DND-41 (cell line): ENCODE measurements at regions not wholly inside any gene's neighbourhood (a gene's known extent, or its start where the extent isn't known, plus 50 kb on each side); places are given as distances from the start of the nearest gene placed in this dataset.

Experiments
- ATAC-seq: fragments of 200-7000 bp; cut with Tn5 transposase; 3 replicates; pipeline ENCODE4 v1.9.1; 2021; ENCODE audit warnings: low read depth; ENCODE audit not compliant: insufficient read depth
- DNase-seq: peaks from one replicate; pipeline ENCODE4 v3.0.0-alpha.2; 2020
- H2AFZ ChIP-seq: 2 replicates; pipeline ENCODE4 v1.6.0; 2012; ENCODE audit warnings: low read depth, low read length
- H3K27ac ChIP-seq: 2 replicates; pipeline ENCODE4 v1.5.1; 2012; ENCODE audit warnings: low read length, inconsistent platforms
- H3K27me3 ChIP-seq: fragments of 200-600 bp; sonication (generic); 2 replicates; pipeline ENCODE4 v1.6.0; 2012; ENCODE audit warnings: low read length, mild to moderate bottlenecking, inconsistent platforms; ENCODE audit not compliant: insufficient read depth, poor library complexity
- H3K36me3 ChIP-seq: 2 replicates; pipeline ENCODE4 v1.5.1; 2012; ENCODE audit warnings: low read length, inconsistent platforms; ENCODE audit not compliant: insufficient read depth
- H3K4me1 ChIP-seq: 2 replicates; pipeline ENCODE4 v1.5.1; 2012; ENCODE audit warnings: mild to moderate bottlenecking, low read length; ENCODE audit not compliant: insufficient read depth
- H3K4me2 ChIP-seq: 2 replicates; pipeline ENCODE4 v1.6.0; 2012; ENCODE audit warnings: mild to moderate bottlenecking, moderate library complexity, low read length, inconsistent platforms; ENCODE audit not compliant: insufficient read depth
- H3K4me3 ChIP-seq, 2 experiments: fragments of 200-600 bp in 1 of 2; shearing (Covaris generic) in 1 of 2; 2 replicates each; pipeline ENCODE4 v1.5.1; 2012 to 2016; ENCODE audit warnings: inconsistent platforms in 2 of 2, low read length in 2 of 2, mild to moderate bottlenecking in 2 of 2, low read depth in 1 of 2, moderate library complexity in 1 of 2
- H3K79me2 ChIP-seq: 2 replicates; pipeline ENCODE4 v1.6.0; 2012; ENCODE audit warnings: low read length, inconsistent platforms; ENCODE audit not compliant: insufficient read depth
- H3K9ac ChIP-seq: 2 replicates; pipeline ENCODE4 v1.6.0; 2012; ENCODE audit warnings: low read depth, mild to moderate bottlenecking, inconsistent platforms, low read length, moderate library complexity
- H3K9me3 ChIP-seq: 2 replicates; pipeline ENCODE4 v1.5.1; 2012; ENCODE audit warnings: low read length, moderate library complexity, mild to moderate bottlenecking, inconsistent platforms; ENCODE audit not compliant: insufficient read depth, severe bottlenecking
- H4K20me1 ChIP-seq: 2 replicates; pipeline ENCODE4 v1.6.0; 2012; ENCODE audit warnings: low read length; ENCODE audit not compliant: insufficient read depth
- CTCF ChIP-seq: IDR thresholded peaks from 2 replicates; pipeline ENCODE4 v1.5.1; 2012; ENCODE audit warnings: borderline replicate concordance, low read length, moderate library complexity, mild to moderate bottlenecking; ENCODE audit not compliant: poor library complexity, severe bottlenecking; ENCODE audit errors: extremely low read depth
- EZH2 ChIP-seq: IDR thresholded peaks from 3 replicates; pipeline ENCODE4 v1.6.1; 2012; ENCODE audit warnings: borderline replicate concordance, low read depth, mild to moderate bottlenecking, moderate library complexity, low read length, inconsistent platforms; ENCODE audit not compliant: severe bottlenecking

DNA sequence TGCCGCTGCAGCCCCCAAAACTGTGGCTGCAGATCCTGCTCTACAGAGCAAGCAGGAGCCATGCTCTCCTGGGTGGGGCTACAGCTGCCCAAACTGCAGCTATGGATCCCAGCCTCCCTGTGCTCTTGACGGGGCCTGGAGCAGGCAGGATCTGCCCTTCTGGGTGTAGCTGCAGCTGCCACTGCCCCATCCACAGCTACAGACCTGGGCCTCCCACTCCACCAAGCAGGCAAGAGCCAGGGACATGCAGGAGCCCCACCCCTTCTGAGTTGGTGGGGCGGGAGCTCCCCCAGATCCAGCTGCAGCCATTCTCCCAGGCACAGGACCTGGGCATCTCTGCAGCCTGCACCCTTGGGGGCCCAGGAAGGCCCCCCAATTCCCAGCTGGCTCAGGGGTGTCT is 551.2 kb upstream of the CA10 start:
- Histone ChIP-seq H3K27ac (no peak overlapping the region), H3K4me2 (no peak overlapping the region), H3K9me3 (no peaks in the 10 kb centered on the region), H3K9ac (no peak overlapping the region), H3K79me2 (no peaks in the 10 kb centered on the region), H3K4me1 (no peaks in the 10 kb centered on the region), H3K36me3 (no peaks in the 10 kb centered on the region), H3K27me3 (no peaks in the 10 kb centered on the region), H4K20me1 (no peaks in the 10 kb centered on the region), H3K4me3 (no peak overlapping the region), H2AFZ (no peak overlapping the region)
- no peak for TF ChIP-seq EZH2
- TF ChIP-seq CTCF: no peak
- DNase-seq (no peak), ATAC-seq (no peak)

DNA sequence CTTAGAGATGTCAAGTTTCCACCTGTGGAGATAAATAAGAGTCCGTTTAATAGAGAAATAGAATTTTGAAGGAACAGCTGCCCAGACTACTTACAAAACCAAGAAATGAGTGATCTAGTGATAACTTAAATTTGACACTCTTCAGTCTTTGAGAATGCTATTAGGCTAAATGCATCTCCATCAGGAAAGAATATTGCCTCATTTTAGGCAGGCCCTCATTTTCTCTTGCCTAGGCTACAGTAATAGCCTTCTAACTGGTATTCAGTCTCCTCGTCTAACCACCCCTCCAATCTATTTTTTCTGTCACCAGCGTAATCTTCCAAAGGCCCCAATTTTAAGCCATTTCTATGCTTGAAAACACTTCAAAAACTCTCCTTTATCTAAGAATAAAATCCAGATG is 537.8 kb upstream of the CA10 start:
- H4K20me1 ChIP-seq: no peaks in the 10 kb centered on the region
- DNase-seq: no peak
- TF ChIP-seq EZH2: no peak
- no peak overlapping the region for H3K27ac ChIP-seq
- no peak overlapping the region for H2AFZ ChIP-seq
- H3K4me1 ChIP-seq: no peaks in the 10 kb centered on the region
- H3K27me3 ChIP-seq: no peaks in the 10 kb centered on the region
- no peaks in the 10 kb centered on the region for H3K79me2 ChIP-seq
- no peak overlapping the region for H3K4me3 ChIP-seq
- H3K36me3 ChIP-seq: no peaks in the 10 kb centered on the region
- no peak overlapping the region for H3K9ac ChIP-seq
- ATAC-seq: no peak
- H3K9me3 ChIP-seq: no peaks in the 10 kb centered on the region
- H3K4me2 ChIP-seq: no peak overlapping the region

- no peaks in the 10 kb centered on the region for H3K36me3 ChIP-seq
- H3K9me3 ChIP-seq: no peaks in the 10 kb centered on the region
- H3K9ac ChIP-seq: no peak overlapping the region
- H3K27ac ChIP-seq: no peak overlapping the region
- no peak overlapping the region for H2AFZ ChIP-seq
- DNase-seq: no peak
- H3K79me2 ChIP-seq: no peaks in the 10 kb centered on the region
- no peak for ATAC-seq
- H4K20me1 ChIP-seq: no peaks in the 10 kb centered on the region
- H3K4me2 ChIP-seq: no peak overlapping the region
- no peak overlapping the region for H3K4me3 ChIP-seq
- H3K4me1 ChIP-seq: no peaks in the 10 kb centered on the region
- H3K27me3 ChIP-seq: no peaks in the 10 kb centered on the region
- TF ChIP-seq EZH2 (no peak), CTCF (no peak)
Observed at GRCh38 chr17:52686140-52686539, 527.6 kb upstream of the CA10 start.

DNA sequence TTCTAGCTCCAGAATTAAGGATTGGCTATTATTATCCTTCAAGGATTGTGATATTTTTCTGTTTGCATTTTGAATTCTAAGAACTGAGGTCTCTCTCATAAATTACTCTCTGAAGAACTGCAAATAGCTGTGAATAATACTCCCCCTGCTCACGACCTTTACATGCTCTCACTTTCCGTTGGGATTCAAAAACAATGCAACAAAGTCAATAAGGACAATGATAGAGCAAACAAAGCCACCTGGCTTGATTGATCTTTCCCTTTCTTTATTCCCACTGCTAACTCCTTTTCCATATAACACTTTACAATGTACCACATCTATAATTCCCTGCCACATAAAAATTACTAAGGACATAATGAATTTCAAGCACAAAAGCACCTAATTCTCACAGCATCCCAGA is 523.0 kb upstream of the CA10 start:
- ATAC-seq (no peak), DNase-seq (no peak)
- Histone ChIP-seq H3K27ac (no peak overlapping the region), H3K4me1 (no peaks in the 10 kb centered on the region), H3K9me3 (peaks cover 6% of the 10 kb centered on the region), H3K79me2 (no peaks in the 10 kb centered on the region), H3K9ac (no peak overlapping the region), H2AFZ (no peak overlapping the region), H3K4me2 (no peak overlapping the region), H3K36me3 (no peaks in the 10 kb centered on the region), H3K4me3 (no peak overlapping the region), H3K27me3 (no peaks in the 10 kb centered on the region), H4K20me1 (no peaks in the 10 kb centered on the region)
- no peak for TF ChIP-seq CTCF
- no peak for TF ChIP-seq EZH2
